ENCODE measurements at regions not wholly inside any gene's neighbourhood (a gene's known extent, or its start where the extent isn't known, plus 50 kb on each side); places are given as distances from the start of the nearest gene placed in this dataset.

DNA sequence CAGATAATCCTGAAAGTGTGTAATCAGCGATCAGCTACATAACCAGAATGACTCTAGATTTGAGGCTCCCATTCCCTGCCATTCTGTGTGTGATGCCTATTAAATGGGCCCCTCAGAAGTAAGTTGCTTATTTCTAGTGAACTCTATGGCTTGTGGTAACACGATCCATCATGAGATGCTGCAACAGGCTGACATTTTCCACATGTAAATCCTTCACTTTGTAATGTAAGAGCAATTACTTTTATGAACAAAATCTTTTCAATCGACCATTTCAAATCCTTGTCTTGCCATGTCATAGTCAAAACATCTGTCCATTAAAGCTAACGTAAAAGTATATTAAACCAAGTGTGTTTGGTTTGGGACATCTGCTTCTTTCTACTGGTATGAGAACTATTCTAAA lies 175.9 kb upstream of the ETAA1 start:
- ATAC-seq (ENCODE audit: low read depth) = no peak

DNA sequence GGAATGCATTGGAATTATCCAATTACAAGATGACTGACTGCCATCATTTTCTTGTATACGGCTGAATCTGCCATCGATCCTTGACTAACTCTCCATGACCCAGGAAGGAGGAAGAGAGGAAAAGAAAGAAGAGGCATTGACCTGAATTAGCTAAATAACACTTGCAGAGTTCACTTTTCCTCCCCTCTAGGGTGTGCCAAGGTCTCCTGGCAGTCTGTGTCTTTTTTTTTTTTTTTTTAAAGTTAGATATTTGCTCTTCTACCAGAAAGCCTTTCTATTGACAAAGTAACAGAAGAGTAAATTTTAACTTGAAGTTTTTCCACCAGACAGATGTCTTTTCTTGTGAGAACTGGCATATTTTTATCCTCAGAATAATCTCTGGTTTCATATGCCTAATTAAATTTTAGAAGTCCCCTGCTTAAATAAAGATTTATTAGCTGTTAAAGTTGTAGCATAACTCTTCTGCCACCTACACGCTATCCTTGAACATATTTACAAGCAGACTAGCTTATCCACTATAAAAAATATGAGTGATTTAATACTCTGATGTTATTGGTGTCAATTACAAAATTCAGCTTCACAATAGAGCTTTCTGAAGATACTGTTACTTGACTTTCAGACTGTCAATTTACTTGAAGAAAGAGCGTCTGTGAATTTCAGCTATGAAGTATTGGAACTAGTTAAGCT lies 171.7 kb upstream of the ETAA1 start:
- H3K4me3 ChIP-seq (ENCODE audit: control extremely low read depth in 1 of 5, extremely low read depth in 1 of 5, insufficient read depth in 1 of 5, low read depth in 2 of 5, low read length in 4 of 5) = no peak overlapping the region
- Mint-ChIP-seq H3K9me3 (ENCODE audit: insufficient read depth) (no peaks in the 10 kb centered on the region), H3K4me3 (no peak overlapping the region), H3K27me3 (no peaks in the 10 kb centered on the region), H3K27ac (no peak overlapping the region), H3K4me1 (no peaks in the 10 kb centered on the region)
- ChIA-PET POLR2A (no interaction called here), CTCF (no interaction called here)
- WGBS (ENCODE audit: insufficient coverage) = no CpG with 5 or more reads among the region's 4 CpGs
- no peaks in the 10 kb centered on the region for H3K79me2 ChIP-seq (ENCODE audit: control insufficient read depth, insufficient read depth, low read length)
- DNase-seq = no peak
- H4K20me1 ChIP-seq (ENCODE audit: control insufficient read depth, insufficient read depth, low read length, poor library complexity, severe bottlenecking) = no peaks in the 10 kb centered on the region
- no peaks in the 10 kb centered on the region for H3K9me3 ChIP-seq (ENCODE audit: control extremely low read depth in 1 of 3, control insufficient read depth in 2 of 3, insufficient read depth in 1 of 3, low read length in 2 of 3)
- H3K27ac ChIP-seq (ENCODE audit: low read length in 2 of 2) = no peak overlapping the region
- no peak for ATAC-seq (ENCODE audit: low read depth)
- H3K4me1 ChIP-seq (ENCODE audit: control insufficient read depth in 2 of 2, insufficient read depth in 2 of 2, low read length in 2 of 2) = no peaks in the 10 kb centered on the region
- intact Hi-C loops (cut with micrococcal nuclease) = no loop called here
- H3K9ac ChIP-seq (ENCODE audit: low read length) = no peak overlapping the region
- H2AFZ ChIP-seq (ENCODE audit: insufficient read depth, low read depth, low read length, poor library complexity, severe bottlenecking) = no peak overlapping the region
- no peaks in the 10 kb centered on the region for H3K36me3 ChIP-seq (replicated peaks in 1 of 2; ENCODE audit: control extremely low read depth in 1 of 2, control insufficient read depth in 1 of 2, extremely low read depth in 1 of 2, insufficient read depth in 2 of 2, low read length in 1 of 2)
- no peak overlapping the region for H3K4me2 ChIP-seq (replicated peaks; ENCODE audit: low read depth, low read length, poor library complexity, severe bottlenecking)
- no peaks in the 10 kb centered on the region for H3K27me3 ChIP-seq (replicated peaks in 1 of 4; ENCODE audit: control extremely low read depth in 1 of 4, control insufficient read depth in 3 of 4, insufficient read depth in 4 of 4, low read length in 3 of 4)
- TF ChIP-seq EZH2 (IDR thresholded peaks at IDR 0.05; ENCODE audit: borderline replicate concordance, insufficient read depth, low read depth, low read length, poor library complexity, severe bottlenecking) = no peak
- TF ChIP-seq, protein P1, sequence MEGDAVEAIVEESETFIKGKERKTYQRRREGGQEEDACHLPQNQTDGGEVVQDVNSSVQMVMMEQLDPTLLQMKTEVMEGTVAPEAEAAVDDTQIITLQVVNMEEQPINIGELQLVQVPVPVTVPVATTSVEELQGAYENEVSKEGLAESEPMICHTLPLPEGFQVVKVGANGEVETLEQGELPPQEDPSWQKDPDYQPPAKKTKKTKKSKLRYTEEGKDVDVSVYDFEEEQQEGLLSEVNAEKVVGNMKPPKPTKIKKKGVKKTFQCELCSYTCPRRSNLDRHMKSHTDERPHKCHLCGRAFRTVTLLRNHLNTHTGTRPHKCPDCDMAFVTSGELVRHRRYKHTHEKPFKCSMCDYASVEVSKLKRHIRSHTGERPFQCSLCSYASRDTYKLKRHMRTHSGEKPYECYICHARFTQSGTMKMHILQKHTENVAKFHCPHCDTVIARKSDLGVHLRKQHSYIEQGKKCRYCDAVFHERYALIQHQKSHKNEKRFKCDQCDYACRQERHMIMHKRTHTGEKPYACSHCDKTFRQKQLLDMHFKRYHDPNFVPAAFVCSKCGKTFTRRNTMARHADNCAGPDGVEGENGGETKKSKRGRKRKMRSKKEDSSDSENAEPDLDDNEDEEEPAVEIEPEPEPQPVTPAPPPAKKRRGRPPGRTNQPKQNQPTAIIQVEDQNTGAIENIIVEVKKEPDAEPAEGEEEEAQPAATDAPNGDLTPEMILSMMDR (IDR thresholded peaks at IDR 0.05) = no peak

More for the DNA sequence above, 175.9 kb upstream of the ETAA1 start:
- WGBS (ENCODE audit: insufficient coverage) = no CpG with 5 or more reads among the region's 4 CpGs
- H3K4me3 Mint-ChIP-seq = no peak overlapping the region
- Histone ChIP-seq H3K36me3 (replicated peaks in 1 of 2; ENCODE audit: control extremely low read depth in 1 of 2, control insufficient read depth in 1 of 2, extremely low read depth in 1 of 2, insufficient read depth in 2 of 2, low read length in 1 of 2) (no peaks in the 10 kb centered on the region), H3K4me1 (ENCODE audit: control insufficient read depth in 2 of 2, insufficient read depth in 2 of 2, low read length in 2 of 2) (no peaks in the 10 kb centered on the region), H3K27me3 (replicated peaks in 1 of 4; ENCODE audit: control extremely low read depth in 1 of 4, control insufficient read depth in 3 of 4, insufficient read depth in 4 of 4, low read length in 3 of 4) (no peaks in the 10 kb centered on the region), H4K20me1 (ENCODE audit: control insufficient read depth, insufficient read depth, low read length, poor library complexity, severe bottlenecking) (no peaks in the 10 kb centered on the region), H3K4me3 (ENCODE audit: control extremely low read depth in 1 of 5, extremely low read depth in 1 of 5, insufficient read depth in 1 of 5, low read depth in 2 of 5, low read length in 4 of 5) (no peak overlapping the region), H3K9ac (ENCODE audit: low read length) (no peak overlapping the region), H3K27ac (ENCODE audit: low read length in 2 of 2) (no peak overlapping the region), H3K4me2 (replicated peaks; ENCODE audit: low read depth, low read length, poor library complexity, severe bottlenecking) (no peak overlapping the region), H3K9me3 (ENCODE audit: control extremely low read depth in 1 of 3, control insufficient read depth in 2 of 3, insufficient read depth in 1 of 3, low read length in 2 of 3) (peaks cover 0 to 2% (median 0%) of the 10 kb centered on the region in 3 donors), H3K79me2 (ENCODE audit: control insufficient read depth, insufficient read depth, low read length) (no peaks in the 10 kb centered on the region), H2AFZ (ENCODE audit: insufficient read depth, low read depth, low read length, poor library complexity, severe bottlenecking) (no peak overlapping the region)
- no peak for DNase-seq
- CTCF ChIA-PET = no interaction called here
- H3K4me1 Mint-ChIP-seq = no peaks in the 10 kb centered on the region
- H3K9me3 Mint-ChIP-seq (ENCODE audit: insufficient read depth) = peaks cover 2% of the 10 kb centered on the region
- TF ChIP-seq EZH2 (IDR thresholded peaks at IDR 0.05; ENCODE audit: borderline replicate concordance, insufficient read depth, low read depth, low read length, poor library complexity, severe bottlenecking) = no peak
- TF ChIP-seq, protein P1 (IDR thresholded peaks at IDR 0.05) = no peak
- H3K27ac Mint-ChIP-seq = no peak overlapping the region
- H3K27me3 Mint-ChIP-seq = no peaks in the 10 kb centered on the region
- POLR2A ChIA-PET = no interaction called here
- intact Hi-C loops (cut with micrococcal nuclease) = no loop called here
